ENCODE measurements at regions not wholly inside any gene's neighbourhood (a gene's known extent, or its start where the extent isn't known, plus 50 kb on each side); places are given as distances from the start of the nearest gene placed in this dataset.

DNA sequence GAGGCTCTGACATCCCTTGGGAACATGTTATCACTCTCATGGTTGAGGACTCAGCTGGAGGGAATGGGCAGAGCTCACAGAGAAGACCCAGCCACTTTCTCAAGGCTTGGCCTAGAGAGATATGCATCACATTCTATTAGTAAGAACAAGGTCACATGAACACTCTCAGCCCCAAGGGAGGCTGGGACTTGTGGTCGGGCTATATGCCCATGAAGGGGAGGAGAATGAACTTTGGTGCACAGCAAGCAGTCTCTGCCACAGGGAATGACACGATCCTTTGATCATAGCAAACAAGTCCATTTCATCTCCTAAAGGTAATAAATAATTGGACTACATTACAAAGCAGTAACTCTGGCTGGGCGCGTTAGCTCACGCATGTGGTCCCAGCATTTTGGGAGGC is 105.7 kb downstream of the SYF2 start:
- TF ChIP-seq, protein P1, sequence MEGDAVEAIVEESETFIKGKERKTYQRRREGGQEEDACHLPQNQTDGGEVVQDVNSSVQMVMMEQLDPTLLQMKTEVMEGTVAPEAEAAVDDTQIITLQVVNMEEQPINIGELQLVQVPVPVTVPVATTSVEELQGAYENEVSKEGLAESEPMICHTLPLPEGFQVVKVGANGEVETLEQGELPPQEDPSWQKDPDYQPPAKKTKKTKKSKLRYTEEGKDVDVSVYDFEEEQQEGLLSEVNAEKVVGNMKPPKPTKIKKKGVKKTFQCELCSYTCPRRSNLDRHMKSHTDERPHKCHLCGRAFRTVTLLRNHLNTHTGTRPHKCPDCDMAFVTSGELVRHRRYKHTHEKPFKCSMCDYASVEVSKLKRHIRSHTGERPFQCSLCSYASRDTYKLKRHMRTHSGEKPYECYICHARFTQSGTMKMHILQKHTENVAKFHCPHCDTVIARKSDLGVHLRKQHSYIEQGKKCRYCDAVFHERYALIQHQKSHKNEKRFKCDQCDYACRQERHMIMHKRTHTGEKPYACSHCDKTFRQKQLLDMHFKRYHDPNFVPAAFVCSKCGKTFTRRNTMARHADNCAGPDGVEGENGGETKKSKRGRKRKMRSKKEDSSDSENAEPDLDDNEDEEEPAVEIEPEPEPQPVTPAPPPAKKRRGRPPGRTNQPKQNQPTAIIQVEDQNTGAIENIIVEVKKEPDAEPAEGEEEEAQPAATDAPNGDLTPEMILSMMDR (conservative IDR thresholded peaks at IDR 0.05; ENCODE audit: low read length) = no peak
- TF ChIP-seq EZH2phosphoT487 (IDR thresholded peaks at IDR 0.05; ENCODE audit: borderline replicate concordance, low read depth, low read length) = no peak
